Activated T-cell treated with anti-CD3 and anti-CD28 coated beads for 1 hour (primary cell): ENCODE measurements at regions not wholly inside any gene's neighbourhood (a gene's known extent, or its start where the extent isn't known, plus 50 kb on each side); places are given as distances from the start of the nearest gene placed in this dataset.

ENCODE experiments used
- DNase-seq: peaks from one replicate; pipeline ENCODE4 v3.0.0-alpha.2; 2020; ENCODE audit warnings: low read depth

DNA sequence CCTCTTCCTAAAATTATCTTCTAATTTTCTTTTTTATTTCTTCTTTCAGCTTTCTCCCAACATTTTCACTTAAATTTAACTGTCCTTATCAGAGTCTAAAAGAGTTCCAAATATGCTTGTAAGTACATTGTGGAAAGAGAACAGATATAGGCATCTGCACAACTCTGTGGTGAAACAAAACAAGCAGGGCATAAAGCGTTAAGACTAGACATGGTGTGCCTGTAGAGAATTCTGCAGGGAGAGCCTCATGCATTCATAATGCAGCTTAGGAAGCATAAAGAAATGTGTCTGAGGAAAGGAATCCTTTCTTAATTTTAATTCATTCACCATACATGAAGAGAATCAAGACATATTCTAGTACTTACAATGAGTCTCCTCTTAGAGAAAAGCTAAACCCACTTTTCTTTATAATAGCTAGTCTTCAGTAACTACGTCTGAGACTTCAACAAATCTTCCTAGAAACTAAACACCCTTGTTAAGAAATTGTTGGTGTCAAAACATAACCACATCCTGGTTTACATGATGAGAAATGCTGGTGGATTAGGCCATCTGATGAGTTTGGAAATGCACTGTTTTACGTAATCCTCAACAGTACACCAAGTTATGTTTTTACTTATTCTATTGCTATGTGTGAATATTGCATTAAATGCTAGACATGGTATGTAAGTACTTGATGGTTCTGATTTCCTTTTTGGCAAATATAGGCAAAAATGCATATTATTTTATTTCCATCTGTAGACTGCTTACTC lies 307.8 kb upstream of the GIMD1 start:
- no peak for DNase-seq

DNA sequence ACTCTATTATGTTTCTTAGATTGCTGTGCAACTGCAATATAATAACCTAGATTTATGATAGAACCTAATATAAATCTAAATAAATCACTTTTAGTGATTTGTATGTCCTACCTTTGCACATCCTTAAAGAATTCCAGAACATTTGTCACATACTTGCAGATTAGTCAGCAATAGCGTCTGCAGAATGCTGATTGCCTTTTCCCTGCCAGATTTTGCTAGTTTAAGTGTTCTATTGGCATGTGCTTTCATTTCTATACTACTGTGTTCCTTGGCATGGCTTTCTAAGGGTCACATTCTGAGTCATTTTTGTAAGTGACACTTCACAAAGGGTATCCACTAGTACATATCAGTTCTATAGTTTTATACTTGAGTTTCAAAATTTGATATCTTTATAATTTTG lies 303.1 kb upstream of the GIMD1 start:
- DNase-seq = no peak

DNA sequence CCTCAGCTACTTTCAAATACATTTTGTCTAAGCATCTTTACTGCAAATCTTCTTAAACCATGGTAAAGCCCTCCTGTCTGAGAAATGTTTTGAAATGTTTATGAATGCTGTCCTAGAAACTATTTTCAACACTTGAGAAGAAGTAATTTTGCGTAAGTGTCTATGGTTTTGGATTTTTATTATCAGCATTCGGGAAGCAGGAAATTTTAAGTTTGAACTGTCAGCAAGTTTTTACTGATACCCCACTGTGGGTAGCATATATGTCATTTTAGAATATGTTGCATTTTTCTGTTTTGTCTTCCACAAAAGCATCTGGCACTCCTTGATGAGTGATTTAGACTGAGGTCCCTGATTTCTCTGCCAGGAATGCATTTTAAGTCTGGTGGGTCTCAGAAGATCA lies 302.4 kb upstream of the GIMD1 start:
- DNase-seq = no peak

DNA sequence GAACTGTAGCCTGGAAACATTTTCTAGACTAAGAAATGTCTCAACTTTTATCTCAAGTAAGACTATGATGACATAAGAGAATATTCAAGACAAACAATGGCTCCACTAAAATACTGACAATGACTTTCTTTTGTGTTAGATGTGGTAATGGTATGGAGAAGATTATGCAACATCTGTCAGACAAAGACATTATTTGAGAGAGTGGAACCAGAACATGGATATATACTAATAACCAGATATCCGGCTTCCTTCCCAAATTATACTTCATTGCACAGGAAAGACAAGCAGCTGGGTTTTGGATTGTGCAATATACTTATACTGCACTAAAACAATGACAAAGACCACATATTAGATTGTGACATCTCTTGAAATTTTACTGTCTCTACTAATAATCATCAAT lies 290.8 kb upstream of the GIMD1 start:
- no peak for DNase-seq

DNA sequence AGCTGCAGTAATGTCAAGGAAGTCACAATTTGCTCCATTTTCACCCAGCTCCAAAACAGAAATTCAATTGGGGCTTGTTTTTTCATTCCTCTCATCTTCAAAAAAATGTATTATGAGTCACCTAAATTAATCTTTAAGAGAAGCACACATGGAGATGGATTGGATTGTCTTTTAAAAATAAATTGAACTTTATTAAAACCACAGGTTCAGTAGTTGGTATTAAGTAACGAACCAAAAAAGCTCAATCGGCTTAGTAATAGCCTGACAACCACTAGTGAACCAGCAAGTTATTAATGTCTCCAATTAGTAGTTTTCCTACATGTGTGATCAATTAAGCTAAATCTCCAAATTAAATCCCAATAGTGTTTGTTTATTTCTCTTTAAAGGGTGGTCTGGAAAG lies 283.5 kb upstream of the GIMD1 start:
- no peak for DNase-seq

DNA sequence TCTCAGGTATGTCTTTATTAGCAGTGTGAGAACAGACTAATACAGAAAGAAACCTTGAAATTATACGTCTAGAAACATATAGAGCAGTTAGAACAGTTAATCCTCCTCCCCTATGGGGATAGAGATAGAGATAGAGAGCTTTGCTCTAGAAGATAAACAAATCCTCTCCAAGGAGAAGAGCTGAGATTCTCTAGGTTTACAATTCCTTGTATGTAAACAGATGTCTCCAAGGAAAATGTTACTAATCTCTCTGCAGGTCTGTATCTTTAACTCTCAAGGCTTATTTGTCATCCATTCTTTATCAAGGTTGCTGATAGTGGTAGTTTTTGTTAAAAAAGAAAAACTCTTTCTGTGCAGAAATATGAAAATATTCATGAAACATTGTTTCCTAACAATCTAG lies 282.1 kb upstream of the GIMD1 start:
- DNase-seq = no peak

DNA sequence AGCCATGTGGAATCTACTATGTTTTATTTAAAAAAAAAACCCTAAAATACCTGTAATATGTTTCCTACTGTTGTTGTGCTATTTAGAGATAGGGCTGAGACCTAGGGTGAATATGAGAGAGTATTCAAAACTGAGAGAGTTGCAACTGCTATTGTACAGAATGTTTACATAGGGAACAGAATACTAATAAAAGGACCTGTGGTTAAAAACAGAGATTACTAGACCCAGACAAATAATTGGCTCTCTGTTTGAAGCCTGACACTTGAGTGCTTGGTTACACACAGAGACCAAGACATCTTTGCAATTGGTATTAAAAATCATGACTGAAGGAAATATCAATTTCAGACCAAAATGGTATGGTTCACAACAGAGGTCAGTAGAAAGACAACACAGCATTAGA lies 278.9 kb upstream of the GIMD1 start:
- DNase-seq = no peak

DNA sequence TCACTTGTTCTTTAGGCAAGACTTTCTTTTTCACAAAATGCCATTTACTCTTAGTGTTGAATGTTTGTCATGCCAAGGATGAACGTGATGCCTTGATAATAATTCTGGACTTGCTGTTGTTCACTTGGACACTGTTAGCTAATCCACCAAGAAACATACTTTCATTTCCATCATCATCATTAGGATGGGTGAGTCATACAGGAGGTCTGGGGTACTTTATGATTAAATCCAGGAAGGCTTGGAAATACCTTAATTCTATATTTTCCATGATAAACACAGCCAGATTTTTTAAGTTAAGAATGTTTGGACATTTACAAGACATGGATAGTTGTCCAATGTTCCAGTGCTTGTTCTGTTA lies 260.7 kb upstream of the GIMD1 start:
- DNase-seq = no peak

DNA sequence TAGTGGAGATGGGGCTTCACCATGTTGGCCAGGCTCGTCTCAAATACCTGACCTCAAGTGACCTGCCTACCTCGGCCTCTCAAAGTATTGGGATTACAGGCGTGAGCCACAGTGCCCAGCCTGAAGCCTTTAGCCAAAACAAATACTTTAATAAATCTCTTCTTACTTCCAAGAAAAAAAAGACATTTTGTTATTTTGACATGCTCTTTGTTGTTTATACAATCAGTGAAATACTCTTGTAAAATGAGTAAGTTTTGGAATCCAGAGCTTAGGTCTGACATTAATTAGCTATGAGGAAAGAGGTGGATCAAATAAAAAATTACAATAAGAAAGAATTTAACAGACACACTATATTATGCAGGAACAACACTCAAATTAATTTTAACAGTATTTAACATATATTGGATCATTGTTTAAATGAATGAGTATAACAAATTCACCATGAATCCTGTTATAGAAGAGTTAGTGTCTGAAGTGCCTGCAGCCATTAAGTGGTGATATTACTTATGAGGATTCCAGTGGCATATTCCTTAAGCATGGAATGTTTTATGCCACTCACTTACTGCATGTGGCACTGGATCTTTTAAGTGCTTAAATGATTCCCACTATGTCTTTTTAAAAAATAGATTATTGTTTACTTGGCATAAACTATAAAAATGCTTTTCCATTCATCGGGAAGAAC lies 260.1 kb upstream of the GIMD1 start:
- no peak for DNase-seq

DNA sequence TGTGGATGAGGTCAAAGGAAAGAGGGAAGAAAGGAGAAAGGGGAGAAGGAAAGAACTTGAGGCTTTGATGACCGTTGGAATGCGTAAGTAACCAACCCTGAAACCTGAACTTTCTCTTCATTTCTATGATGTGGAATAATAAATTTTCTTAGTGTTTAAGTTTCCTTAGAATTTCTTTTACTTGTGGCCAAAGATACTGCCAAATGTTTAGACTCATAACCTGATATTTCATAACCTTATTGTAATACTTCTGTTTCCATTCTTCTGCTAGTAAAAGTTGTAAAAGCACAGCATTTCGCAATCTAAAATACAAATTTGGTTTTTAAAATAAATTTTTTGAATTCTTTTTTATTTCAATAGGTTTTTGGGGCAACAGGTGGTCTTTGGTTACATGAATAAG lies 258.5 kb upstream of the GIMD1 start:
- DNase-seq = no peak

DNA sequence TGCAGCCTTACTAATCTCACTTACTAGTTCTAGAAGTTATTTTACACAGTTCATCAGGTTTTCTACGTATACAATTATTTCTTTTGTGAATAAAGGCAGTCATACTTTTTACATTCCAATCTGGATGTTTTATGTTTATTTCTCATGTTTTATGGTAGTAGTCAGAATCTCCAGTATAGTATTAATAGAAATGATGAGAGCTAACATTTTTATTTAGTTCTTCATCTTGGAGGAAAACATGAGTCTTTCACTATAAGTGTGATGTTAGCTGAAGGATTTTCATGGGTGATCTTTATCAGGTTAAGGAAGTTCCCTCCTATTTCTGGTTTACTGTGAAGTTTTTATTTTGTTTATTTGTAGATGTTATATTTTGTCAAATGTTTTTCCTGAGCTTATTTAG lies 256.1 kb upstream of the GIMD1 start:
- DNase-seq = no peak

DNA sequence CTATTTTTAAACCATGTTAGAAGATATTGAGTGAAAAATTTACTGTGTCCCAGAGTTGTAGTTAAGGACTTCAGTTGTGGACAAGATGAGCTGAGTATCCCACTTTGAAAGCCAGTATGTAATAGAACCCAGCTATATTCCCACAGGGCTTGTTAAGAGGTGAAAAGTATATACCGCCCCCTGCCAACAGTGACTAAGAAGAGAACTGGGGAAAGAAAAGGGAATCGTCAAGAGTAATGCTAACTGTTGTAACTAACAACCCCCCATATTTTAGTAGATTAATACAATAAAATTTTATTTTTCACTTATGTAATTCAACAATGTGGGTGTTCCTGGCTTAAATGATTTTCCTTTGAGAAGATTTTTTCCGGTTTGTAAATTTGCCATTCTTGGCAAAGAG lies 250.4 kb upstream of the GIMD1 start:
- no peak for DNase-seq

DNA sequence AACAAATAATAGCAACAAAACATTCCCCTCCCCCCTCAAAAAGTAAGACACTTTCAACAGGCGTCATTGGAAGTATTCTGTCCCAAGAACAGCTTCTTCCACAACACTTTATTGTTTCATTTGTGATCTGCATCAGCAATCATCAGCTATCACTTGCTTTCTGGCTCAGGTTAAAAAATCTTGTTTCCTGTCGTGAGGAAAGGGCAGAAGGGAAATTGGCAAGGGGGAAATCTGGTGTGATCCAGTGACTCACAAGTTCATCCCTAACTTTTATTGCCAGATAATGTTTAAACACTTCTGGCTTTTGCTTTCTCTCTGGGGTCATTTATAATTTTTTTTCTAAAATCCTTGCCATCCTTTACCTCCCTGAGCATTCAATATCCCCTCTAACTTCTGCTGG lies 247.4 kb upstream of the GIMD1 start:
- DNase-seq = no peak

DNA sequence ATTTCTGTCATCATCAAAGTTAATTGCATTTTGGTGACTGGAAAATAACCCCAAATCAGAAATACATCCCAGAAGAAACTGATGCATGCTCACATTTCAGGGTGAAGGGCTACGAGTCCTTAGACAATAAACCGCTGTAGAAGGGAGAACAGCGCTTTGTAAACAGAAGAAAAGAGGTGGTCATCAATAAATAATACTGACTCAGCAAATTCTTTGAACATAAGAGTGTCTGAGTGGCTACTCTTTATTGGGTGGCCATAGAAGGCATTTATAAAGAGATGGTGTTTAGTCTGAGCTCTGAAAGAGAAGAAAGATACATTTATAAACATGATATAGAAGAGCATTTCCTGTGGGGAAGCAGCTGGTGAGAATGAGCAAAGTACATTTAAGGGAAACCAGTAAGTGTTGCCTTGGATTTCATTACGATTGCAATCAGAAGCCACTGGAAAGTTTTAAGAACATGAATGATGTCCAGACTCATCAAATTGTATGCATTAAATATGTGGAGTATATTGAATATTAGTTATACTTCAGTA lies 246.9 kb upstream of the GIMD1 start:
- DNase-seq = no peak

DNA sequence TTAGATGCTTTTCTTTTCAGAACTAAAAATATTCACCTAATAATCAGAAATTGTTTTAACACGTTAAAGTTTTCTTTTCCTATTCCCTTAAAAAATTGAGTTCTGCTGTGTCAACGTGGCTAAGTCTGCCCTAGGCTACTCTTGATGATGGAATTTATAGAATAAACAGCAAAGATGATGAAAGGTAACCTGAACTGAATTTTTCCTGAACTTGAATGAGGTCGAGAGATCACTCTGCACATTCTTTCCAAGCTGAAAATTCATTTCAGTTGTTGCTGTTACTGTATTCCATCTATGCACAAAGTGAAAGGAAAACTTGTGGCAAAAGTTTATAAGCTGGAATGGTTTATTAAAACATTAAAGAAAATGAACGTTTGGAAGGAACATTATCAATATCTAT lies 245.9 kb upstream of the GIMD1 start:
- DNase-seq = no peak

DNA sequence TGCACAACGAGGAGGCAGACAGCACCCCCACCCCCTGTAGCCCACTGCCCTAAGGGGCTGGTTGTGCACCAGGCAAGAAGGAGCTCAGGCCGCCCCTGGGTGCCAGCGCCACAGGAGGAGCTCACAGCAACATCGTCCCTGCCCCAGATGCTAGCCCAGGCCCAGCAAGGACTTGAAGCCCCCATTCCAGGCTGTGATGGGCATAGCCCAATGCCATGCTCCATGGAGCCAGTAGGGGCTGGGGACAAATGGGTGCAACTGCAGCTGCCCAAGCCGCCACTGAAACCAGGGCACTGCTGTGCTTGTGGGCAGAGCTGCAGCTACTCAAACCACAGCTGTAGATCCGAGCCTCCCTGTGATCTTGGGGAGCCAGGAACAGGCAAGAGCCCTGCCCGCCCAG lies 241.3 kb upstream of the GIMD1 start:
- no peak for DNase-seq

DNA sequence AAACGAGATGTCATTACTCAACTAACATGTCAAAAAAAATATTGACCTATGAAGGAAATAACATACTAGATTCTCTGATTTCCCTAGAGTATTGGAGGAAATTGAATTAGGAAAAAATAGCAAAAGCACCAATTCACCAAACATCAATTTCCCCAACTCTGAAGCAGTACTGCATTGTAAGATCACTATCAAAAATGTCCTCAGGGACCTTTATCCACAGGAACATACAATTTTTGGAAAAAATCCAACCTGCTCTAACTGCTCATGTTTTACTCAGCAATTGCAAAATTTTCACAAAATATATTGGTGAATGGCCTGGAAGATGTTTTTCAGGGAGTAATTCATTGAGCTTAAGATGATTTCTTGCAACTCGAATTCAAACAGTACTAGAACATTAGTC lies 239.0 kb upstream of the GIMD1 start:
- no peak for DNase-seq

DNA sequence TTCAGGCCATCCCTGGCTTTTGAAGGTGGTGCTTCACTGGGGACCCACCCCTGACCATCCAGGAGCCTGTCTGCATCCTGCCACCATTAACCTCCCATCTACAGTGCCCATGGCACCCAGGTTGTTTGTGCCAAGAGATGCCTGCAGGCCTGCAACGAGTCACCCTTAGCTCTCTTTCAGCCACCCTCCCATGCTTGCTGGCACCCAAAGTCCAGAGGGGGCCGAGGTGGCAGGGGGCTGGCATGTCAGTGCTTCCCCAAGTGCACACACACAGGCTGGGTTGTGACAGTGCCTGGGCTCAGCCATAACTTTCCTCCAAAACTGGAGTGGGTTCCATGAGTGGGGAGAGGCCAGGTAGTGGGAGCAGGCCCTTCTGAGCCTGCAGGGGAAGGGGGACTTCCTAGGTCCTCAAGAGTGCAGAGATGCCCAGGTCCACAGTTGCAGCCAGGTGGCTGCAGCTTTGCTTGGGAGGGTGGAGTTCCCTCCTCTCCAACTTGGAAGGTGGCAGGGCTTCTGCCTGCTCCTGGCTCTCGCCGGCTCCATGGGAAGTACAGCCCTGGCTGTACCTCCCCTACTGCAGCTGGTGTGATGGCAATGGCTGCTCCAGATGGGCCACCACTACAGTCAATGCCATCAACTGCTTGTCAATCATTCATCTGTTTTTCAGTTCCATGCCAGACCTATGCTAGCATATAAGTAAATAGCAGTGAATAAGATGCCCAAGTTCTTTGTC lies 235.9 kb upstream of the GIMD1 start:
- DNase-seq = no peak

DNA sequence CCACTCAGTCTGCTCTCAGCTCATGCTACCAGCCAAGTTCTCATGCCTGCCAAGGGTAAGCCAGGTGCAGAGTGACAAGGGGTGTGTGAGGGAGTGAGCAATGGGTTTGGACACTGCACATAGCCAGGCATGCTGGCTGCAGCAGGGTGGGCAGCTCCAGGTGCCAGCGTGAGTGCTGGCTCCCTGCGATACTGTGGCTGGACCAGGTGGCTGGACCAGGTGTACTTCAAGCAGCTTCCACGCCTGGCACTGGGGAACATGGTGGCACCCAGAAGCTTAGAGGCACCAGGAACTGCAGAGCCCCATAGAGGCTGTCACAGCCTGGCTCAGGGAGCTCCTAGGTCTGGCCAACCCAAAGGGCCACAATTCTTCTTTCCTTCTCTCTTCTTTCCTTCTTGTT lies 234.9 kb upstream of the GIMD1 start:
- DNase-seq = no peak

DNA sequence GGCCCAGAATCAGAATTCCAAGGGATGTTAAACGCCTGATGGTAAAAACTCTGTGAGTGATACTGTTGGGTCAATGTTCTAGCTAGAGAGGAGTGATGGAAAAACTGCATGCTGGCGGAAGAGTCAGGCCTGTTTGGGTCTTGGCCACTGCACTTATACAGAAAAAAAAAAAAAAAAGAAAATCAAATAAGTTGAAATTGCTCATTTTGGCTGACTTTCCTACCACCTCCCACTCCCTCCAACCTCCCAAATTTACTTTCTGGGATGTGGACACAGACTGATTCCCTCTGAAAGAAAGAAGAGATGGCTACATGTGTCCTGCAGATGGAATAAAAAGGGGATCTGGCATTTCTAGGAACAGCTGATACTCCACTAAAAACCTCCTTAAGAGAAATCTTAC lies 234.1 kb upstream of the GIMD1 start:
- no peak for DNase-seq

DNA sequence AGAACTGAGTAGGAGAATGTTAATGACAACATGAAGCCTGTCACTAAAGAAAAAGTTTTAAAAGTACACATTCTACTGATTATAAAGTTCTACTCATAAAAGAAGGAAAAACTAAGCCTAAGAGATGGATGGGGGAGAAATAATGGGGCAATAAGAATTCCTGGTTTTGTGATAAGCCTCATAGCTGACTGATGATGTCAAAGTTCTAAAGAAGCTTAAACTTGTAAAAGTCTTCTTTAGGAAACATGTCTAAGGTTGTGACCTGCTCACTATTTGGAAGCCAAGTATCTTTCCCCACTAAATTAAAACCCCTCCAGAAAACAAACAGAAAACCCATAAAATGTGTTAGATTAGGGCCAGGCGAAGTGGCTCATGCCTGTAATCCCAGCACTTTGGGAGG lies 232.9 kb upstream of the GIMD1 start:
- DNase-seq = no peak

DNA sequence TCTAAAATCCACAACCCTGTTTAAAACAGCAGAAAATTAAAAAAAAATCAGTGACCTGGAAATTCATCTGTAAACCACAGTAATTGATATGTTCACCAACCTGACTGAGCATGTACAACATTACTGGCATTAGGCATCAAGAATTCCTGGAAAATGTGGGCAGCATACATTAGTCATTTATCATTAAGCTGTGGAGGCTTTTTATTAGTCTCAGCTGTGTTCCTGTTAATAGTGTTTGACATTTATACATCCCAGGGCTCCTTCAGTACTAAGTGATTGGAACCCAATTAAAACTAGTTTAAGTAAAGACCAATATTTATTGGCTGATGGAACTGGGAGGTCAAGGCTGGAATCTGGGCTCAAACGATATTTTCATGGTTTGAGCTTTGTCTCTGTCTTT lies 227.3 kb upstream of the GIMD1 start:
- no peak for DNase-seq

DNA sequence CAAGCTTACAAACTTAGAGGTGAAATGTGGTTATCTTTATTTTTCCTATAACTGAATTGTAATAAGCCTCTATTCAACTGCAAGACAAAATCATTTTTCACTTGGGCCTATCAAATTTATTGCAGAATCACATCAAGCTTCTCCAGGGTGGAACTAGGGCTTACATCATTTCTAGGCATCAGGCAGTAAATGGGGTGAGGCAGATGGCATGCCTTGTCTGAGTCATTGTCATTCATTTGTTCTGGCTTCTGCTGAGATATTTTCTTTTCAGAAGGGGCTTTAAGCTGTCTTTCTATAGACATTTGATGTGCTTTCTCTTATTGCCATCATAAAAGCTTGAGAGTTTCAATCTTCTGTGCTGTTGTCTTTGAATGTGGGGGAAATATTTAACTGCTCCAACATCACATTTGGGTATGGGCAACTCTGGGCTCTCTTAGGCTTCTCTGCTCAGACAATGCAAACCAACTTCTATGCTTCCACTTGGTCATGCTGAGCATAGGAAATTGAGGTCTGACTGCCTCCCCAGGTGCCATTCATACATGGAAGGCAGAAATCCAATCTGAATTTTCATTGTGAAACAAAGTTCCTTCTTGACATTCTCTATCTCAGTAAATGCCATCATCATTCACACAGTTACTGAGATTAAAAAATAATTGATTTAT lies 225.8 kb upstream of the GIMD1 start:
- DNase-seq = no peak
